H1 (cell line): ENCODE measurements at regions not wholly inside any gene's neighbourhood (a gene's known extent, or its start where the extent isn't known, plus 50 kb on each side); places are given as distances from the start of the nearest gene placed in this dataset.
"Not testable (repeated sequence)": the region's sequence is repeated elsewhere in the genome, so short reads cannot be mapped to it uniquely, and the experiment has no call there.

ENCODE experiments used
- CTCF ChIA-PET: fragments of 300-600 bp; sonication (Branson Sonifier 250); formaldehyde crosslinking; loops from one replicate; lab custom pipeline; 2021; ENCODE audit not compliant: partially characterized antibody; lab: Charles Lee
- POLR2A ChIA-PET: fragments of 300-600 bp; sonication (Branson Sonifier 250); formaldehyde crosslinking; loops from one replicate; lab custom pipeline; 2021; ENCODE audit warnings: inconsistent platforms; ENCODE audit not compliant: partially characterized antibody; lab: Charles Lee
- DNase-seq, 2 experiments: peaks; one replicate each; pipeline versions ENCODE4 v3.0.0 to v3.0.0-alpha.2; 2010 to 2022; ENCODE audit warnings: low spot score in 2 of 2, low read depth in 1 of 2, mixed read lengths in 1 of 2
- FAIRE-seq: peaks from 2 replicates; lab custom pipeline; 2011; peaks lifted over from hg19 to GRCh38; lab: Jason Lieb, UNC
- H2AFZ ChIP-seq: 2 replicates; pipeline ENCODE4 v1.8.1; 2012; ENCODE audit warnings: low read length, inconsistent platforms
- H2AK5ac ChIP-seq: 2 replicates; pipeline ENCODE4 v1.6.1; 2013; ENCODE audit warnings: low read depth, low read length
- H2BK120ac ChIP-seq: replicated peaks from 2 replicates; pipeline ENCODE3; 2013; ENCODE audit warnings: low read depth, low read length, inconsistent platforms
- H2BK12ac ChIP-seq: 2 replicates; pipeline ENCODE4 v1.6.1; 2013; ENCODE audit warnings: low read depth, low read length
- H2BK15ac ChIP-seq: 2 replicates; pipeline ENCODE4 v1.6.1; 2013; ENCODE audit warnings: low read length
- H2BK20ac ChIP-seq: 2 replicates; pipeline ENCODE4 v1.6.1; 2013; ENCODE audit warnings: low read length
- H2BK5ac ChIP-seq: 2 replicates; pipeline ENCODE4 v1.6.1; 2013; ENCODE audit warnings: low read depth, low read length
- H3K14ac ChIP-seq: 2 replicates; pipeline ENCODE4 v1.6.1; 2013; ENCODE audit warnings: inconsistent platforms; ENCODE audit not compliant: insufficient read length
- H3K18ac ChIP-seq: 2 replicates; pipeline ENCODE4 v1.6.1; 2013; ENCODE audit warnings: low read length; ENCODE audit errors: extremely low read depth
- H3K23ac ChIP-seq: 2 replicates; pipeline ENCODE4 v1.6.1; 2013; ENCODE audit warnings: inconsistent platforms; ENCODE audit not compliant: insufficient read length
- H3K23me2 ChIP-seq: 2 replicates; pipeline ENCODE4 v1.6.1; 2013; ENCODE audit warnings: low read depth, low read length
- H3K27ac ChIP-seq: 2 replicates; pipeline ENCODE4 v1.6.1; 2011; ENCODE audit warnings: low read depth, low read length, inconsistent platforms
- H3K27me3 ChIP-seq, 4 experiments: replicated peaks in 1 of 4; 1 replicate in 1 of 4; 2 replicates in 3 of 4; pipeline versions ENCODE4 v1.6.1 to v1.8.1; 2011 to 2013; ENCODE audit warnings: low read length in 3 of 4, mild to moderate bottlenecking in 3 of 4, inconsistent platforms in 2 of 4, mixed read lengths in 2 of 4, moderate library complexity in 1 of 4; ENCODE audit not compliant: control insufficient read depth in 3 of 4, insufficient read depth in 3 of 4; ENCODE audit errors: extremely low read depth in 1 of 4
- H3K36me3 ChIP-seq, 4 experiments: 2 replicates each; pipeline versions ENCODE4 v1.6.1 to v1.8.1; 2011 to 2013; ENCODE audit warnings: mild to moderate bottlenecking in 4 of 4, low read length in 3 of 4, moderate library complexity in 2 of 4, control low read depth in 1 of 4, inconsistent platforms in 1 of 4; ENCODE audit not compliant: insufficient read depth in 4 of 4, control insufficient read depth in 2 of 4
- H3K4ac ChIP-seq: replicated peaks from 2 replicates; pipeline ENCODE3; 2013; ENCODE audit warnings: low read length, low read depth, mixed read lengths, inconsistent platforms; ENCODE audit not compliant: insufficient read length
- H3K4me1 ChIP-seq, 4 experiments: replicated peaks in 1 of 4; 1 replicate in 1 of 4; 2 replicates in 3 of 4; pipeline versions ENCODE4 v1.6.1 to v1.8.1; 2011 to 2013; ENCODE audit warnings: low read length in 3 of 4, inconsistent platforms in 2 of 4, mixed read lengths in 1 of 4; ENCODE audit not compliant: insufficient read depth in 4 of 4, control insufficient read depth in 3 of 4
- H3K4me2 ChIP-seq, 2 experiments: 2 replicates each; pipeline versions ENCODE4 v1.6.1 to v1.8.1; 2011 to 2013; ENCODE audit warnings: low read depth in 2 of 2, low read length in 2 of 2, control low read depth in 1 of 2, inconsistent platforms in 1 of 2, mild to moderate bottlenecking in 1 of 2; ENCODE audit not compliant: insufficient read depth in 1 of 2
- H3K4me3 ChIP-seq, 4 experiments: fragments of 200-600, 300-600 bp in 1 of 4; sonication (generic), shearing (Covaris generic), sonication (Bioruptor Twin) in 1 of 4; 2 replicates each; pipeline versions ENCODE4 v1.5.1 to v1.8.1; 2011 to 2016; ENCODE audit warnings: low read length in 4 of 4, low read depth in 3 of 4, control low read depth in 2 of 4, inconsistent platforms in 2 of 4, mild to moderate bottlenecking in 2 of 4, mixed read lengths in 1 of 4, moderate library complexity in 1 of 4; ENCODE audit not compliant: insufficient read depth in 2 of 4; ENCODE audit errors: extremely low read depth in 1 of 4
- H3K56ac ChIP-seq: replicated peaks from 2 replicates; pipeline ENCODE3; 2013; ENCODE audit warnings: low read depth, mild to moderate bottlenecking, mixed read lengths, low read length, inconsistent platforms; ENCODE audit not compliant: insufficient read length
- H3K79me1 ChIP-seq: 2 replicates; pipeline ENCODE4 v1.6.1; 2013; ENCODE audit warnings: low read depth, low read length, control low read depth
- H3K79me2 ChIP-seq, 2 experiments: 2 replicates each; pipeline versions ENCODE4 v1.6.1 to v1.8.1; 2012 to 2013; ENCODE audit warnings: low read length in 2 of 2, mild to moderate bottlenecking in 2 of 2, inconsistent platforms in 1 of 2; ENCODE audit not compliant: insufficient read depth in 2 of 2, control insufficient read depth in 1 of 2
- H3K9ac ChIP-seq, 4 experiments: replicated peaks in 1 of 4; 1 replicate in 1 of 4; 2 replicates in 3 of 4; pipeline versions ENCODE4 v1.6.1 to v1.8.1; 2011 to 2013; ENCODE audit warnings: low read depth in 3 of 4, low read length in 3 of 4, control low read depth in 2 of 4, mild to moderate bottlenecking in 2 of 4, moderate library complexity in 2 of 4, inconsistent platforms in 1 of 4; ENCODE audit errors: extremely low read depth in 1 of 4
- H3K9me3 ChIP-seq, 2 experiments: 2 replicates each; pipeline versions ENCODE4 v1.6.1 to v1.8.1; 2012 to 2013; ENCODE audit warnings: mild to moderate bottlenecking in 2 of 2, moderate library complexity in 2 of 2, control low read depth in 1 of 2, inconsistent platforms in 1 of 2, low read depth in 1 of 2, low read length in 1 of 2, mixed read lengths in 1 of 2; ENCODE audit not compliant: insufficient read depth in 2 of 2
- H4K20me1 ChIP-seq, 2 experiments: replicated peaks in 1 of 2; 2 replicates each; pipeline versions ENCODE3 to v1.8.1; 2011 to 2013; ENCODE audit warnings: inconsistent platforms in 2 of 2, low read length in 2 of 2, mild to moderate bottlenecking in 1 of 2; ENCODE audit not compliant: insufficient read depth in 2 of 2, control insufficient read depth in 1 of 2
- H4K5ac ChIP-seq: 2 replicates; pipeline ENCODE4 v1.6.1; 2013; ENCODE audit warnings: low read length, low read depth, mixed read lengths, inconsistent platforms; ENCODE audit not compliant: insufficient read length
- H4K8ac ChIP-seq: 2 replicates; pipeline ENCODE4 v1.8.0; 2013; ENCODE audit warnings: mild to moderate bottlenecking, moderate library complexity, low read length, inconsistent platforms; ENCODE audit not compliant: insufficient read depth; ENCODE audit errors: extremely low read depth
- H4K91ac ChIP-seq: replicated peaks from 2 replicates; pipeline ENCODE3; 2013; ENCODE audit warnings: low read length, mixed read lengths, inconsistent platforms; ENCODE audit not compliant: insufficient read length
- WGBS, 2 experiments: shearing (Covaris generic) in 1 of 2; methylation state at CpG; one replicate each; pipeline versions ENCODE4 v1.1.6 to v1.1.7; 2013 to 2015; ENCODE audit warnings: low lambda C conversion rate in 2 of 2, mixed read lengths in 2 of 2, inconsistent platforms in 1 of 2, low coverage in 1 of 2, missing lambda C conversion rate in 1 of 2; ENCODE audit not compliant: insufficient replicate concordance in 2 of 2, insufficient coverage in 1 of 2, insufficient read length in 1 of 2; ENCODE audit errors: extremely low coverage in 1 of 2, missing lambda C conversion rate in 1 of 2; 5-methylcytosine and 5-hydroxymethylcytosine counted together

- H3K14ac ChIP-seq, H2BK120ac ChIP-seq, H3K4me3 ChIP-seq, H3K27ac ChIP-seq, H4K8ac ChIP-seq, H2BK5ac ChIP-seq, H3K36me3 ChIP-seq, H3K23me2 ChIP-seq, H3K4me2 ChIP-seq, H4K91ac ChIP-seq, H3K9ac ChIP-seq, FAIRE-seq, H3K79me1 ChIP-seq, H3K4me1 ChIP-seq, H3K79me2 ChIP-seq, H3K4ac ChIP-seq, H4K20me1 ChIP-seq, H4K5ac ChIP-seq, H3K9me3 ChIP-seq, DNase-seq, H3K18ac ChIP-seq, H2BK15ac ChIP-seq, H3K23ac ChIP-seq, H2BK20ac ChIP-seq, H3K27me3 ChIP-seq, H2BK12ac ChIP-seq, H2AK5ac ChIP-seq, H3K56ac ChIP-seq: not testable (repeated sequence)
- WGBS, 2 experiments = 96% methylated on average over 4 of the region's 4 CpGs; no CpG with 5 or more reads in 1 of the 2 experiments
- POLR2A ChIA-PET = interaction anchor here (0.7 kb wide), 1 partner anchor 612 kb away, joined by 3 read pairs; no protein-coding TSS in a partner anchor
- 0 out of 2 replicates have a peak overlapping the region, but pooled peaks have one; percentile 44 for H2AFZ ChIP-seq
- CTCF ChIA-PET = interaction anchor here (3.5 kb wide), 1 partner anchor 8 kb away, joined by 24 read pairs; no protein-coding TSS in a partner anchor
These were observed 78.1 kb upstream of the SNX2 start for GRCh38 chr5:122696735-122697134.
